Gastroesophageal sphincter (tissue), 3 donors: ENCODE measurements at regions not wholly inside any gene's neighbourhood (a gene's known extent, or its start where the extent isn't known, plus 50 kb on each side); places are given as distances from the start of the nearest gene placed in this dataset.

Experiments used
- EP300 ChIP-seq: sonication (generic); formaldehyde crosslinking; IDR thresholded peaks from one replicate; pipeline ENCODE4 v1.6.1; 2017; ENCODE audit warnings: antibody characterized with exemption, mild to moderate bottlenecking
- POLR2A ChIP-seq, 2 donors: fragments of 450-650 bp; IDR thresholded peaks; one replicate each; pipeline ENCODE4 v1.6.1; 2017; ENCODE audit warnings: antibody characterized with exemption in 2 of 2, mild to moderate bottlenecking in 2 of 2, moderate library complexity in 1 of 2
- POLR2AphosphoS5 ChIP-seq: sonication (generic); formaldehyde crosslinking; IDR thresholded peaks from one replicate; pipeline ENCODE4 v1.6.1; 2017; ENCODE audit warnings: antibody characterized with exemption
- TF ChIP-seq, protein P1 (sequence below), 4 experiments: fragments of 200-600 bp in 2 of 4; fragments of 450-650 bp in 2 of 4; sonication (generic) in 1 of 4; IDR thresholded peaks; one replicate each; pipeline ENCODE4 v1.5.1; 2017 to 2019; ENCODE audit warnings: antibody characterized with exemption in 4 of 4, mild to moderate bottlenecking in 2 of 4, moderate library complexity in 2 of 4

DNA sequence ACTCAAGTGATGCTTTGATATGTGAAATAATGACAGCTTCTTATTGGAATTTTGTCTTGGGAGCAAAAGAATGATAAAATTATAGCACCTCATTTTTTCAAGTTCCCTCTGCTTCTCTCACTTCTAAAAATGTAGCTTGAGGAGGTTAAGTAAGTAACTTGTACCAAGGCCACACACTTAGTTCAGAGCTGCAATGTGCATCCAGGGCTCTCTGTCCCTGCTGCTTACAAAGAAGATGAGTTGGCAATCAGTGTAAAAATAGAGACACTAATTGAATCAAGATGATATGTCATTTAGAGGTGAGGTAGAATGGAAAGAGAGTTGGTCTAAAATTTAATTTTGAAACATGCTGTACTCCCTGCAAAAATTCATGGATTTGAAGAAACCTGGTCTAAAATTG, 312.0 kb upstream of the TNP1 start:
- TF ChIP-seq EP300 (no peak), POLR2A (IDR thresholded peaks at IDR 0.05) (no peak), POLR2AphosphoS5 (no peak)
- TF ChIP-seq, protein P1, sequence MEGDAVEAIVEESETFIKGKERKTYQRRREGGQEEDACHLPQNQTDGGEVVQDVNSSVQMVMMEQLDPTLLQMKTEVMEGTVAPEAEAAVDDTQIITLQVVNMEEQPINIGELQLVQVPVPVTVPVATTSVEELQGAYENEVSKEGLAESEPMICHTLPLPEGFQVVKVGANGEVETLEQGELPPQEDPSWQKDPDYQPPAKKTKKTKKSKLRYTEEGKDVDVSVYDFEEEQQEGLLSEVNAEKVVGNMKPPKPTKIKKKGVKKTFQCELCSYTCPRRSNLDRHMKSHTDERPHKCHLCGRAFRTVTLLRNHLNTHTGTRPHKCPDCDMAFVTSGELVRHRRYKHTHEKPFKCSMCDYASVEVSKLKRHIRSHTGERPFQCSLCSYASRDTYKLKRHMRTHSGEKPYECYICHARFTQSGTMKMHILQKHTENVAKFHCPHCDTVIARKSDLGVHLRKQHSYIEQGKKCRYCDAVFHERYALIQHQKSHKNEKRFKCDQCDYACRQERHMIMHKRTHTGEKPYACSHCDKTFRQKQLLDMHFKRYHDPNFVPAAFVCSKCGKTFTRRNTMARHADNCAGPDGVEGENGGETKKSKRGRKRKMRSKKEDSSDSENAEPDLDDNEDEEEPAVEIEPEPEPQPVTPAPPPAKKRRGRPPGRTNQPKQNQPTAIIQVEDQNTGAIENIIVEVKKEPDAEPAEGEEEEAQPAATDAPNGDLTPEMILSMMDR (IDR thresholded peaks at IDR 0.05), result no peak
